PC-3 (cell line): ENCODE measurements at regions not wholly inside any gene's neighbourhood (a gene's known extent, or its start where the extent isn't known, plus 50 kb on each side); places are given as distances from the start of the nearest gene placed in this dataset.

ENCODE experiments used
- EZH2phosphoT487 ChIP-seq: fragments of 300-600 bp; sonication (generic); IDR thresholded peaks from 2 replicates; pipeline ENCODE4 v1.6.1; 2018; ENCODE audit warnings: mild to moderate bottlenecking, antibody characterized with exemption, low read length, borderline replicate concordance
- TF ChIP-seq, protein P1 (sequence below): fragments of 300-600 bp; sonication (generic); conservative IDR thresholded peaks from 2 replicates; pipeline ENCODE4 v1.5.1; 2017; ENCODE audit warnings: antibody characterized with exemption, low read depth, mild to moderate bottlenecking, low read length

DNA sequence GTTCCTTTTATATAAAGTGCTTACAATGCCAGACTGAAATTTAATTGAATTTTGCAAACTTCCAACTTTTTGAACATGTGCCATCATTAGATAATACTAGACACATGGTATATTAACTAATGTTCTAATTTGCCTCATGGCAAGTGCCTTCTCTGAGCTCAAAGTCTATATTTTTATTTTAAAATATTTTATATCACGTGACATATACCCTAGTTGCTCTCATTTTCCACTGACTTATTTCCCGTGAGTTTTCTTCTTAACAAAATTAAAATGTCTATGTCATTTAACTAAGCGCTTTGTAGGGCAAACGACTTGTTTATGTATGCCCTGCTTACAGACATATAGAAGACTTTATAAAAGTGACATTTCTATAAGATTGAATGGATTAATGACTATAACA lies 509.6 kb upstream of the SYT4 start:
- TF ChIP-seq, protein P1, sequence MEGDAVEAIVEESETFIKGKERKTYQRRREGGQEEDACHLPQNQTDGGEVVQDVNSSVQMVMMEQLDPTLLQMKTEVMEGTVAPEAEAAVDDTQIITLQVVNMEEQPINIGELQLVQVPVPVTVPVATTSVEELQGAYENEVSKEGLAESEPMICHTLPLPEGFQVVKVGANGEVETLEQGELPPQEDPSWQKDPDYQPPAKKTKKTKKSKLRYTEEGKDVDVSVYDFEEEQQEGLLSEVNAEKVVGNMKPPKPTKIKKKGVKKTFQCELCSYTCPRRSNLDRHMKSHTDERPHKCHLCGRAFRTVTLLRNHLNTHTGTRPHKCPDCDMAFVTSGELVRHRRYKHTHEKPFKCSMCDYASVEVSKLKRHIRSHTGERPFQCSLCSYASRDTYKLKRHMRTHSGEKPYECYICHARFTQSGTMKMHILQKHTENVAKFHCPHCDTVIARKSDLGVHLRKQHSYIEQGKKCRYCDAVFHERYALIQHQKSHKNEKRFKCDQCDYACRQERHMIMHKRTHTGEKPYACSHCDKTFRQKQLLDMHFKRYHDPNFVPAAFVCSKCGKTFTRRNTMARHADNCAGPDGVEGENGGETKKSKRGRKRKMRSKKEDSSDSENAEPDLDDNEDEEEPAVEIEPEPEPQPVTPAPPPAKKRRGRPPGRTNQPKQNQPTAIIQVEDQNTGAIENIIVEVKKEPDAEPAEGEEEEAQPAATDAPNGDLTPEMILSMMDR, result no peak
- no peak for TF ChIP-seq EZH2phosphoT487
